ENCODE measurements at regions not wholly inside any gene's neighbourhood (a gene's known extent, or its start where the extent isn't known, plus 50 kb on each side); places are given as distances from the start of the nearest gene placed in this dataset.

- POLR2A ChIA-PET (ENCODE audit: low non-redundant PET) = no interaction called here
- CTCF ChIA-PET = interaction anchor here (0.6 kb wide), 1 partner anchor 74 kb away, joined by 3 read pairs; no protein-coding TSS in a partner anchor
- H3K27ac ChIP-seq = no peak overlapping the region
- DNase-seq (ENCODE audit: low spot score) = no peak
- TF ChIP-seq CTCF (conservative IDR thresholded peaks at IDR 0.05; ENCODE audit: low read depth) = no peak
These were observed 98.8 kb downstream of the SOX1 start for GRCh38 chr13:112165712-112166111.

GRCh38 chr13:112168761-112169160, 101.8 kb downstream of the SOX1 start:
- ChIA-PET CTCF (no interaction called here), POLR2A (ENCODE audit: low non-redundant PET) (no interaction called here)
- no peak for DNase-seq (ENCODE audit: low spot score)
- H3K27ac ChIP-seq = no peak overlapping the region
- TF ChIP-seq CTCF (conservative IDR thresholded peaks at IDR 0.05; ENCODE audit: low read depth) = no peak

DNA sequence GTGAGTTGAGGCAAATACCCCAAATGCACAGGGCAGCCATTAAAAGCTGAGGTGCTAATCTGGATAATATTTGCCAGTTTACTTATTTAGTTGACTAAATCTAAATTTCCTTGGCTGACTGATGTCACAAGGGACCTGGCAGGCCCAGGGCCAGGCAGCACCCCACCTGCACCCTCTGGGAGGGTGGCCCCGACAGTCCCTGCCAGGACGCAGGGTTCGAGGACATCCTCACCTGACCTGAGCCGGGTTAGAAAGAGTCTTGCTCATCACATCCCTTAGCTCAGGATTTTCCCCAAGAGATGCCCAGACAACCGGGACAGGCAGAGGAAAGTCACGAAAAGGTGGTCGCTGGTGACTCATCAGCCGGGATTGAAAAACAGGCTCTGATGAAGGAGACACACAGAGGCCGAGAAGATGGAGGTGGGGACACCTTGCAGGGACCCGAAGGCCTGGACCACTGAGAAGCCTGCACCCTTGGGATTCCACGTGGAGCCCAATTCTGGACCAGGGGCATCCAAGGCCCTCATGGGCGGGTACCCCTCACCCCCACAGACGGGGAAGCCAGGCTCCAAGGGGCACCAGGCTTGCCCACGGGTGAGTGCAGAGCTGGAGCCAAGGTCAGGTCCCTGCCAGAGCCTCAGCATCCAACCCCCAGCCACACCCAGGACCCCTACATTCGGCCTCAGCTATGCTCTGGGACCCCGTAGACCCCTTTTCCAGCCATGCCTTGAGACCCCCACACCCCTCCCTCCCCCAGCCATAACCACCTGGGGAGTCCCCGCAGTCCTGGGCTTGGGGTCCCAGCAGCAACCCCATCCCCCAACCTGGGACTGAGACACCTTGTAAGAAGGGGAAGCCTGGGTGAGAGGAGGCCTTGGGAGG, 103.2 kb downstream of the SOX1 start:
- ChIA-PET CTCF (interaction anchor here (0.5 to 0.6 kb wide), 2 partner anchors 14 to 960 kb away, joined by 3 read pairs; no protein-coding TSS in a partner anchor), POLR2A (ENCODE audit: low non-redundant PET) (no interaction called here)
- no peak for TF ChIP-seq CTCF (conservative IDR thresholded peaks at IDR 0.05; ENCODE audit: low read depth)
- no peak overlapping the region for H3K27ac ChIP-seq
- DNase-seq (ENCODE audit: low spot score) = no peak

DNA sequence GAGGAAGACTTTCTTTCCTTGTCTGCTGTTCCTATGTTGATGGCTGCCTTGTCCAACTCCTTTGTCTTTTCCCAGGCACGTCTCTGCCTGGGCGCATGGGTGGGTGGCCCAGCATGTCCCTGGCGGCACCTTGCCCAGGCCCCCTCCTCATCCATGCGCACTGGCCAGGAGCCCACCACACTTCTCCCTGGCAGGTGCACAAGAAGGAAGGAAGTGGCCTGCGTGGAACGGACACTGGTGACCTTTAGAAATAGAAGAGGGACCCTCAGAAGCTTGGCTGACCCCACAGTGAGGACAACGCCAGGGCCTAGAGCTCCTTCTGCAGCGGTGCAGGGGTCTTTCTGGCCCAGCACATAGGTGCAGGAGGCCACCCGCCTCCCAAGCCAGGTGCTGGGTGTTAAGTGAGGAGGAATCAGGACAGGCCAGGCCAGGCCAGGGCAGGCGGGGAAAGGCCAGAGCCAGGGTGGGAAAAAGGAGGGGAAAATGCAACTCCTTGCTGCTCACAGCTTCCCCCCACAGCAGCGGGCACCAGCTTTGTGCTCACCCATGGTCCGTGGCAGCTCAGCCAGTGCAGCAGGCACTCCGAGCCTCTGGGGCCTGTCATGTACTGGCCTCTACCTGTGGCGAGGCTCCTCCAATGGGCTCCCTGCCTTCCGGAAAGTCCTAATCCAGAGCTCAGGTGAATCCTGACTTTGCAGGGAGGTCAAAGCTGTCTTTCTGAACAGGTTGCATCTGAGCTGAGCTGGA, 104.0 kb downstream of the SOX1 start:
- no peak for DNase-seq (ENCODE audit: low spot score)
- POLR2A ChIA-PET (ENCODE audit: low non-redundant PET) = no interaction called here
- CTCF ChIA-PET = interaction anchor here (0.6 kb wide), 1 partner anchor 961 kb away, joined by 3 read pairs; no protein-coding TSS in a partner anchor
- no peak overlapping the region for H3K27ac ChIP-seq
- no peak for TF ChIP-seq CTCF (conservative IDR thresholded peaks at IDR 0.05; ENCODE audit: low read depth)

GRCh38 chr13:112171570-112171965, 104.6 kb downstream of the SOX1 start:
- POLR2A ChIA-PET (ENCODE audit: low non-redundant PET) = no interaction called here
- no peak for DNase-seq (ENCODE audit: low spot score)
- CTCF ChIA-PET = no interaction called here
- no peak overlapping the region for H3K27ac ChIP-seq
- TF ChIP-seq CTCF (conservative IDR thresholded peaks at IDR 0.05; ENCODE audit: low read depth) = no peak

DNA sequence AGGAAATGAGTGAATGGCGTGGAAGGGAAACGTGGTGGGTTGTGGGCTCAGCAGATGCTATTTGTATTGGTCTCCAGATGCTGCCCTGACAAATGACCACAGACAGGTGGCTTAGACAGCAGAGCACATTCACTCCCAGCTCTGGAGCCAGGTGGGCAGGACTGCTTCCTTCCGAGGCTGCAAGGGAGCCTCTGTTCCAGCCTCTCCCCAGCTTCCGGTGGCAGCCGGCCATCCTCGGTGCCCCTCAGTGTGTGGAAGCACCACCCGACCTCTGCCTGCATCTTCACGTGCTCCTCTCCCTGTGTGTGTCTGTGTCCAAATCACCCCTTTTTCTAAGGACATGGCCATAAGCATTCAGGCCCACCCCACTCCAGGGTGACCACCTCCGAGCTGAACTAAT, 105.1 kb downstream of the SOX1 start:
- TF ChIP-seq CTCF (conservative IDR thresholded peaks at IDR 0.05; ENCODE audit: low read depth) = no peak
- POLR2A ChIA-PET (ENCODE audit: low non-redundant PET) = no interaction called here
- H3K27ac ChIP-seq = no peak overlapping the region
- DNase-seq (ENCODE audit: low spot score) = no peak
- CTCF ChIA-PET = no interaction called here

Measured in RWPE1 (cell line).